GM19467 (cell line): ENCODE measurements at regions not wholly inside any gene's neighbourhood (a gene's known extent, or its start where the extent isn't known, plus 50 kb on each side); places are given as distances from the start of the nearest gene placed in this dataset.
"Not testable (repeated sequence)": the region's sequence is repeated elsewhere in the genome, so short reads cannot be mapped to it uniquely, and the experiment has no call there.

Experiments
- ATAC-seq: cut with Tn5 transposase; IDR thresholded peaks from one replicate; pipeline ENCODE4 v1.9.1; 2021; ENCODE audit warnings: mild to moderate bottlenecking, moderate library complexity; ENCODE audit not compliant: unreplicated experiment

GRCh38 chr4:3954540-3955320 lies 188.5 kb downstream of the ADRA2C start:
- not testable (repeated sequence) for ATAC-seq

GRCh38 chr4:3955321-3956164 lies 189.4 kb downstream of the ADRA2C start:
- ATAC-seq: peak; percentile 99

- not testable (repeated sequence) for ATAC-seq
Observed at GRCh38 chr4:3956165-3956867, 190.1 kb downstream of the ADRA2C start.

GRCh38 chr4:3961091-3961672 lies 195.0 kb downstream of the ADRA2C start:
- not testable (repeated sequence) for ATAC-seq

GRCh38 chr4:3964572-3965278 lies 198.5 kb downstream of the ADRA2C start:
- ATAC-seq: not testable (repeated sequence)

- not testable (repeated sequence) for ATAC-seq
Observed at GRCh38 chr4:3967204-3967603, 201.0 kb downstream of the ADRA2C start.

- not testable (repeated sequence) for ATAC-seq
Observed at GRCh38 chr4:3972626-3973025, 206.4 kb downstream of the ADRA2C start.

- not testable (repeated sequence) for ATAC-seq
Observed at GRCh38 chr4:3973581-3974200, 207.5 kb downstream of the ADRA2C start.

GRCh38 chr4:3983518-3984125 lies 217.4 kb downstream of the ADRA2C start:
- not testable (repeated sequence) for ATAC-seq

GRCh38 chr4:3984796-3985195 lies 218.6 kb downstream of the ADRA2C start:
- ATAC-seq: not testable (repeated sequence)

- ATAC-seq: not testable (repeated sequence)
Observed at GRCh38 chr4:3986412-3986811, 220.2 kb downstream of the ADRA2C start.

GRCh38 chr4:3997386-3997785 lies 229.3 kb downstream of the OTOP1 start:
- ATAC-seq: not testable (repeated sequence)

GRCh38 chr4:4004036-4004435 lies 222.7 kb downstream of the OTOP1 start:
- ATAC-seq: not testable (repeated sequence)

- ATAC-seq: not testable (repeated sequence)
Observed at GRCh38 chr4:4004702-4005101, 222.0 kb downstream of the OTOP1 start.

- not testable (repeated sequence) for ATAC-seq
Observed at GRCh38 chr4:4006356-4006755, 220.4 kb downstream of the OTOP1 start.

GRCh38 chr4:4019071-4019470 lies 207.7 kb downstream of the OTOP1 start:
- ATAC-seq: not testable (repeated sequence)

- not testable (repeated sequence) for ATAC-seq
Observed at GRCh38 chr4:4021161-4021560, 205.6 kb downstream of the OTOP1 start.

GRCh38 chr4:4026708-4027107 lies 200.0 kb downstream of the OTOP1 start:
- ATAC-seq: not testable (repeated sequence)

- ATAC-seq: not testable (repeated sequence)
Observed at GRCh38 chr4:4028752-4029151, 198.0 kb downstream of the OTOP1 start.
